MCF 10A (cell line): ENCODE measurements at regions not wholly inside any gene's neighbourhood (a gene's known extent, or its start where the extent isn't known, plus 50 kb on each side); places are given as distances from the start of the nearest gene placed in this dataset.

Source experiments
- BruUV-seq: library from RNA; stranded (reverse); fragments of 400-500 nt; replicated peaks from 2 replicates; lab custom pipeline; 2021; lab: Mats Ljungman, UMichigan
- CTCF ChIA-PET: fragments of 300-600 bp; sonication (Branson Sonifier 250); formaldehyde crosslinking; extraction: SDS; loops from one replicate; lab custom pipeline; 2021; ENCODE audit warnings: antibody characterized with exemption, inconsistent platforms; lab: Yijun Ruan, JAX
- POLR2A ChIA-PET: fragments of 300-600, 350-650 bp; sonication (Branson Sonifier 250); formaldehyde crosslinking; extraction: SDS; loops from one replicate; lab custom pipeline; 2020; ENCODE audit warnings: antibody characterized with exemption, inconsistent platforms; lab: Yijun Ruan, JAX
- DNase-seq: peaks from one replicate; pipeline ENCODE4 v3.0.0-alpha.2; 2018; ENCODE audit not compliant: unreplicated experiment
- H3K27ac Mint-ChIP-seq: one replicate; pipeline ENCODE4 v1.8.0; 2022; ENCODE audit warnings: mild to moderate bottlenecking, low read depth, mixed read lengths; ENCODE audit not compliant: unreplicated experiment
- H3K27me3 Mint-ChIP-seq: one replicate; pipeline ENCODE4 v1.8.0; 2022; ENCODE audit warnings: mixed read lengths; ENCODE audit not compliant: insufficient read depth, unreplicated experiment
- H3K36me3 Mint-ChIP-seq: one replicate; pipeline ENCODE4 v1.8.0; 2022; ENCODE audit warnings: mild to moderate bottlenecking, moderate library complexity, mixed read lengths; ENCODE audit not compliant: insufficient read depth, unreplicated experiment
- H3K4me1 Mint-ChIP-seq: one replicate; pipeline ENCODE4 v1.8.0; 2022; ENCODE audit warnings: mixed read lengths; ENCODE audit not compliant: insufficient read depth, unreplicated experiment
- H3K4me3 Mint-ChIP-seq: one replicate; pipeline ENCODE4 v1.8.0; 2022; ENCODE audit warnings: mild to moderate bottlenecking, moderate library complexity, mixed read lengths; ENCODE audit not compliant: unreplicated experiment
- H3K9me3 Mint-ChIP-seq: one replicate; pipeline ENCODE4 v1.8.0; 2022; ENCODE audit warnings: mixed read lengths; ENCODE audit not compliant: unreplicated experiment
- CTCF ChIP-seq: fragments of 200-600 bp; IDR thresholded peaks from one replicate; pipeline ENCODE4 v1.8.0; 2022; ENCODE audit warnings: antibody characterized with exemption, mild to moderate bottlenecking; ENCODE audit not compliant: unreplicated experiment
- intact Hi-C: fragments of 100-400 bp; cut with micrococcal nuclease; formaldehyde crosslinking; loops from 2 replicates; pipeline ENCODE4 v1.14.1; 2022

- no peak for TF ChIP-seq CTCF
- no peak overlapping the region for H3K27ac Mint-ChIP-seq
- H3K9me3 Mint-ChIP-seq, result peaks cover 7% of the 10 kb centered on the region
- DNase-seq, result peak; percentile 61
- H3K4me1 Mint-ChIP-seq, result no peaks in the 10 kb centered on the region
- no peak overlapping the region for H3K4me3 Mint-ChIP-seq
- CTCF ChIA-PET, result no interaction called here
- no peaks in the 10 kb centered on the region for H3K36me3 Mint-ChIP-seq
- intact Hi-C loops, result no loop called here
- BruUV-seq, result no TSS peak
- no peaks in the 10 kb centered on the region for H3K27me3 Mint-ChIP-seq
- POLR2A ChIA-PET, result no interaction called here
These were observed 123.5 kb downstream of the CBLN1 start for GRCh38 chr16:49158029-49158642.

GRCh38 chr16:49150341-49150740 lies 131.3 kb downstream of the CBLN1 start:
- Mint-ChIP-seq H3K36me3 (no peaks in the 10 kb centered on the region), H3K27ac (no peak overlapping the region), H3K9me3 (peaks cover 9% of the 10 kb centered on the region), H3K27me3 (no peaks in the 10 kb centered on the region), H3K4me3 (no peak overlapping the region), H3K4me1 (no peaks in the 10 kb centered on the region)
- intact Hi-C loops, result no loop called here
- no peak for DNase-seq
- TF ChIP-seq CTCF, result no peak
- ChIA-PET POLR2A (no interaction called here), CTCF (no interaction called here)
- BruUV-seq, result no TSS peak

GRCh38 chr16:49148410-49148809 lies 133.2 kb downstream of the CBLN1 start:
- ChIA-PET CTCF (no interaction called here), POLR2A (no interaction called here)
- intact Hi-C loops, result no loop called here
- Mint-ChIP-seq H3K9me3 (peaks cover 9% of the 10 kb centered on the region), H3K27ac (no peak overlapping the region), H3K4me3 (no peak overlapping the region), H3K27me3 (no peaks in the 10 kb centered on the region), H3K4me1 (no peaks in the 10 kb centered on the region), H3K36me3 (no peaks in the 10 kb centered on the region)
- no peak for TF ChIP-seq CTCF
- no peak for DNase-seq
- BruUV-seq, result no TSS peak

- CTCF ChIA-PET, result no interaction called here
- no TSS peak for BruUV-seq
- Mint-ChIP-seq H3K36me3 (no peaks in the 10 kb centered on the region), H3K4me1 (no peaks in the 10 kb centered on the region), H3K9me3 (no peaks in the 10 kb centered on the region), H3K27me3 (no peaks in the 10 kb centered on the region), H3K4me3 (no peak overlapping the region), H3K27ac (no peak overlapping the region)
- DNase-seq, result no peak
- intact Hi-C loops, result no loop called here
- TF ChIP-seq CTCF, result no peak
- POLR2A ChIA-PET, result no interaction called here
These were observed 141.0 kb downstream of the CBLN1 start for GRCh38 chr16:49140618-49141017.
